ENCODE measurements at regions not wholly inside any gene's neighbourhood (a gene's known extent, or its start where the extent isn't known, plus 50 kb on each side); places are given as distances from the start of the nearest gene placed in this dataset.
"Not testable (repeated sequence)": the region's sequence is repeated elsewhere in the genome, so short reads cannot be mapped to it uniquely, and the experiment has no call there.

- in situ Hi-C loops (cut with HindIII; ENCODE audit: low pct_unique_long_range_greater_than_20kb, low sequenced_read_pairs), result no loop called here
Measured at GRCh38 chr5:125229556-125229955, 483.1 kb upstream of the ZNF608 start.

GRCh38 chr5:125232779-125233230 lies 486.4 kb upstream of the ZNF608 start:
- DNase-seq (ENCODE audit: low read depth, low spot score), result no peak
- in situ Hi-C loops (cut with HindIII; ENCODE audit: low pct_unique_long_range_greater_than_20kb, low sequenced_read_pairs), result no loop called here

More at GRCh38 chr5:125229556-125229955, 483.1 kb upstream of the ZNF608 start:
- no peak for DNase-seq (ENCODE audit: low read depth, low spot score)

GRCh38 chr5:125233944-125234343 lies 487.5 kb upstream of the ZNF608 start:
- DNase-seq (ENCODE audit: low read depth, low spot score), result no peak
- in situ Hi-C loops (cut with HindIII; ENCODE audit: low pct_unique_long_range_greater_than_20kb, low sequenced_read_pairs), result no loop called here

GRCh38 chr5:125236007-125236406 lies 489.6 kb upstream of the ZNF608 start:
- in situ Hi-C loops (cut with HindIII; ENCODE audit: low pct_unique_long_range_greater_than_20kb, low sequenced_read_pairs), result no loop called here
- DNase-seq (ENCODE audit: low read depth, low spot score), result no peak

- DNase-seq (ENCODE audit: low read depth, low spot score), result no peak
- in situ Hi-C loops (cut with HindIII; ENCODE audit: low pct_unique_long_range_greater_than_20kb, low sequenced_read_pairs), result no loop called here
Measured at GRCh38 chr5:125236981-125237380, 490.5 kb upstream of the ZNF608 start.

GRCh38 chr5:125244531-125244930 lies 498.1 kb upstream of the ZNF608 start:
- in situ Hi-C loops (cut with HindIII; ENCODE audit: low pct_unique_long_range_greater_than_20kb, low sequenced_read_pairs), result no loop called here
- DNase-seq (ENCODE audit: low read depth, low spot score), result no peak

- in situ Hi-C loops (cut with HindIII; ENCODE audit: low pct_unique_long_range_greater_than_20kb, low sequenced_read_pairs), result no loop called here
- DNase-seq (ENCODE audit: low read depth, low spot score), result no peak
Measured at GRCh38 chr5:125245216-125245615, 498.8 kb upstream of the ZNF608 start.

- no peak for DNase-seq (ENCODE audit: low read depth, low spot score)
- in situ Hi-C loops (cut with HindIII; ENCODE audit: low pct_unique_long_range_greater_than_20kb, low sequenced_read_pairs), result no loop called here
Measured at GRCh38 chr5:125249400-125249799, 503.0 kb upstream of the ZNF608 start.

- no peak for DNase-seq (ENCODE audit: low read depth, low spot score)
- in situ Hi-C loops (cut with HindIII; ENCODE audit: low pct_unique_long_range_greater_than_20kb, low sequenced_read_pairs), result no loop called here
Measured at GRCh38 chr5:125251703-125252102, 505.3 kb upstream of the ZNF608 start.

- in situ Hi-C loops (cut with HindIII; ENCODE audit: low pct_unique_long_range_greater_than_20kb, low sequenced_read_pairs); DNase-seq (ENCODE audit: low read depth, low spot score): not testable (repeated sequence)
Measured at GRCh38 chr5:125253634-125254033, 507.2 kb upstream of the ZNF608 start.

GRCh38 chr5:125254267-125254666 lies 507.8 kb upstream of the ZNF608 start:
- in situ Hi-C loops (cut with HindIII; ENCODE audit: low pct_unique_long_range_greater_than_20kb, low sequenced_read_pairs), result no loop called here
- DNase-seq (ENCODE audit: low read depth, low spot score), result no peak

GRCh38 chr5:125256296-125256695 lies 509.9 kb upstream of the ZNF608 start:
- DNase-seq (ENCODE audit: low read depth, low spot score), result no peak
- in situ Hi-C loops (cut with HindIII; ENCODE audit: low pct_unique_long_range_greater_than_20kb, low sequenced_read_pairs), result no loop called here

- in situ Hi-C loops (cut with HindIII; ENCODE audit: low pct_unique_long_range_greater_than_20kb, low sequenced_read_pairs), result no loop called here
- DNase-seq (ENCODE audit: low read depth, low spot score), result no peak
Measured at GRCh38 chr5:125257057-125257972, 510.9 kb upstream of the ZNF608 start.

GRCh38 chr5:125257997-125258396 lies 511.6 kb upstream of the ZNF608 start:
- DNase-seq (ENCODE audit: low read depth, low spot score), result no peak

GRCh38 chr5:125258615-125259014 lies 512.2 kb upstream of the ZNF608 start:
- in situ Hi-C loops (cut with HindIII; ENCODE audit: low pct_unique_long_range_greater_than_20kb, low sequenced_read_pairs), result no loop called here

More at GRCh38 chr5:125257997-125258396, 511.6 kb upstream of the ZNF608 start:
- in situ Hi-C loops (cut with HindIII; ENCODE audit: low pct_unique_long_range_greater_than_20kb, low sequenced_read_pairs), result no loop called here

GRCh38 chr5:125261505-125262250 lies 515.2 kb upstream of the ZNF608 start:
- DNase-seq (ENCODE audit: low read depth, low spot score), result no peak
- in situ Hi-C loops (cut with HindIII; ENCODE audit: low pct_unique_long_range_greater_than_20kb, low sequenced_read_pairs), result no loop called here

More at GRCh38 chr5:125258615-125259014, 512.2 kb upstream of the ZNF608 start:
- no peak for DNase-seq (ENCODE audit: low read depth, low spot score)

- DNase-seq (ENCODE audit: low read depth, low spot score), result no peak
- in situ Hi-C loops (cut with HindIII; ENCODE audit: low pct_unique_long_range_greater_than_20kb, low sequenced_read_pairs), result no loop called here
Measured at GRCh38 chr5:125262782-125263181, 516.3 kb upstream of the ZNF608 start.

- in situ Hi-C loops (cut with HindIII; ENCODE audit: low pct_unique_long_range_greater_than_20kb, low sequenced_read_pairs), result no loop called here
- no peak for DNase-seq (ENCODE audit: low read depth, low spot score)
Measured at GRCh38 chr5:125263356-125263755, 516.9 kb upstream of the ZNF608 start.
